ENCODE measurements at regions not wholly inside any gene's neighbourhood (a gene's known extent, or its start where the extent isn't known, plus 50 kb on each side); places are given as distances from the start of the nearest gene placed in this dataset.
A peak's percentile ranks its signal among the peaks of the same experiment; 100 is the strongest.
"Not testable (repeated sequence)": the region's sequence is repeated elsewhere in the genome, so short reads cannot be mapped to it uniquely, and the experiment has no call there.

- no peak for DNase-seq
These were observed 51.2 kb upstream of the GPR31 start for GRCh38 chr6:167208819-167209576.

- no peak for DNase-seq
These were observed 51.8 kb upstream of the GPR31 start for GRCh38 chr6:167209577-167209975.

GRCh38 chr6:167210375-167211294 lies 52.9 kb upstream of the GPR31 start:
- DNase-seq: peak; percentile 74

- no peak for DNase-seq
These were observed 53.5 kb upstream of the GPR31 start for GRCh38 chr6:167211295-167211648.

GRCh38 chr6:167211881-167212712 lies 54.3 kb upstream of the GPR31 start:
- no peak for DNase-seq

GRCh38 chr6:167212713-167213005 lies 54.9 kb upstream of the GPR31 start:
- no peak for DNase-seq

- no peak for DNase-seq
These were observed 56.4 kb upstream of the GPR31 start for GRCh38 chr6:167214206-167214605.

GRCh38 chr6:167215429-167216250 lies 57.9 kb upstream of the GPR31 start:
- not testable (repeated sequence) for DNase-seq

GRCh38 chr6:167216390-167217050 lies 58.7 kb upstream of the GPR31 start:
- not testable (repeated sequence) for DNase-seq

GRCh38 chr6:167217073-167217472 lies 59.3 kb upstream of the GPR31 start:
- not testable (repeated sequence) for DNase-seq

- DNase-seq: peak; percentile 43
These were observed 60.4 kb upstream of the GPR31 start for GRCh38 chr6:167217951-167218759.

GRCh38 chr6:167219079-167219478 lies 61.3 kb upstream of the GPR31 start:
- not testable (repeated sequence) for DNase-seq

- DNase-seq: no peak
These were observed 62.3 kb upstream of the GPR31 start for GRCh38 chr6:167219967-167220512.

GRCh38 chr6:167221400-167222201 lies 63.8 kb upstream of the GPR31 start:
- no peak for DNase-seq

GRCh38 chr6:167225566-167226382 lies 65.3 kb upstream of the UNC93A start:
- DNase-seq: not testable (repeated sequence)

- DNase-seq: no peak
These were observed 64.8 kb upstream of the UNC93A start for GRCh38 chr6:167226383-167226685.

GRCh38 chr6:167226791-167227190 lies 64.3 kb upstream of the UNC93A start:
- no peak for DNase-seq

GRCh38 chr6:167227984-167228383 lies 63.1 kb upstream of the UNC93A start:
- no peak for DNase-seq

All from tongue (tissue), 1 donor.